ENCODE measurements at regions not wholly inside any gene's neighbourhood (a gene's known extent, or its start where the extent isn't known, plus 50 kb on each side); places are given as distances from the start of the nearest gene placed in this dataset.

DNA sequence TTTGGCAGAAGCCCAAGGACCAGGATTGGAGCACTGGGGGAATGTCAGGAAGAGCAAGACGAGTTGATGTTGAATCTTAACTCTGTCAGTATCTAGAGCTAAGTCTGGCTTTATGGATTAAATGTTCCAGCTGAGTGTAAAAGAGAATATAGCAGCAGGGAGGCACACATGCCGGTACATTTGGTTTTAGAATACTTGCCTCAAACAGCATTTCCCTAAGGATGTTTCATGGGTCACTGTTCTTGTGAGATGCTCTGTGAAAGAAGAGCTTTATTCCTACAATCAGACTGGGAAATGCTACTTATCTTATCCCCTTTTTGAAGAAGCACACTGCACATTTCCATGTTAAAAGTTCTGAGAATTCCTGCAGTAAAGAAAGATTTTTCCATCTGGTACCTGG, 440.3 kb upstream of the B3GALT2 start:
- Histone ChIP-seq H3K4me1 (no peaks in the 10 kb centered on the region), H3K27me3 (no peaks in the 10 kb centered on the region), H3K9me3 (no peaks in the 10 kb centered on the region), H3K4me3 (no peak overlapping the region), H3K27ac (no peak overlapping the region), H3K36me3 (no peaks in the 10 kb centered on the region)
- TF ChIP-seq, protein P1, sequence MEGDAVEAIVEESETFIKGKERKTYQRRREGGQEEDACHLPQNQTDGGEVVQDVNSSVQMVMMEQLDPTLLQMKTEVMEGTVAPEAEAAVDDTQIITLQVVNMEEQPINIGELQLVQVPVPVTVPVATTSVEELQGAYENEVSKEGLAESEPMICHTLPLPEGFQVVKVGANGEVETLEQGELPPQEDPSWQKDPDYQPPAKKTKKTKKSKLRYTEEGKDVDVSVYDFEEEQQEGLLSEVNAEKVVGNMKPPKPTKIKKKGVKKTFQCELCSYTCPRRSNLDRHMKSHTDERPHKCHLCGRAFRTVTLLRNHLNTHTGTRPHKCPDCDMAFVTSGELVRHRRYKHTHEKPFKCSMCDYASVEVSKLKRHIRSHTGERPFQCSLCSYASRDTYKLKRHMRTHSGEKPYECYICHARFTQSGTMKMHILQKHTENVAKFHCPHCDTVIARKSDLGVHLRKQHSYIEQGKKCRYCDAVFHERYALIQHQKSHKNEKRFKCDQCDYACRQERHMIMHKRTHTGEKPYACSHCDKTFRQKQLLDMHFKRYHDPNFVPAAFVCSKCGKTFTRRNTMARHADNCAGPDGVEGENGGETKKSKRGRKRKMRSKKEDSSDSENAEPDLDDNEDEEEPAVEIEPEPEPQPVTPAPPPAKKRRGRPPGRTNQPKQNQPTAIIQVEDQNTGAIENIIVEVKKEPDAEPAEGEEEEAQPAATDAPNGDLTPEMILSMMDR (IDR thresholded peaks at IDR 0.05), result no peak
- TF ChIP-seq POLR2A (IDR thresholded peaks at IDR 0.05) (no peak), EP300 (IDR thresholded peaks at IDR 0.05) (no peak), POLR2AphosphoS5 (IDR thresholded peaks at IDR 0.05) (no peak)
- DNase-seq (ENCODE audit: low spot score in 2 of 2), result no peak
- WGBS, result 83% methylated on average over 2 of the region's 2 CpGs

DNA sequence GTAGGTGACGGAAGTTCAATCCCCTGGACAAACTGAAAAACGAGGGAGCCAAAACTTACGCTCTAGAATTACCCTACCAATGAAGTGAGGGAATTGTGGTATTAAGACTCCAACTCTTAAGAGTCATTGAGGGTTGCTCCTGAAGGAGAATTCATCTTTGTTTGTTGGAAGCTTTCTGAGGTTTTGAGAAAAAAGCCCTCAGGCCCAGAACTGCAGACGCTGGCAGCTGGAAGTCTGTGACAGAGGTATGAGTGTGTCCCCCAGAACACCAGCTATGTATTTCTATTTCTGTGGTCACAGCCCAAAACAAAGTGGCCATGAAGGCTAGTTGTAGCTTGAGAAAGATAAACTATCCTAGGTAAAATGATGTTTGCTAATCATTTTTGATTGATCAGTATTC, 438.8 kb upstream of the B3GALT2 start:
- 55% methylated on average over 4 of the region's 4 CpGs for WGBS
- no peak for TF ChIP-seq POLR2AphosphoS5 (IDR thresholded peaks at IDR 0.05)
- TF ChIP-seq EP300 (IDR thresholded peaks at IDR 0.05), result no peak
- TF ChIP-seq, protein P1 (IDR thresholded peaks at IDR 0.05), result no peak
- TF ChIP-seq POLR2A (IDR thresholded peaks at IDR 0.05), result no peak
- Histone ChIP-seq H3K27me3 (no peaks in the 10 kb centered on the region), H3K36me3 (no peaks in the 10 kb centered on the region), H3K4me1 (no peaks in the 10 kb centered on the region), H3K4me3 (no peak overlapping the region), H3K27ac (no peak overlapping the region), H3K9me3 (no peaks in the 10 kb centered on the region)
- DNase-seq (ENCODE audit: low spot score in 2 of 2), result no peak

DNA sequence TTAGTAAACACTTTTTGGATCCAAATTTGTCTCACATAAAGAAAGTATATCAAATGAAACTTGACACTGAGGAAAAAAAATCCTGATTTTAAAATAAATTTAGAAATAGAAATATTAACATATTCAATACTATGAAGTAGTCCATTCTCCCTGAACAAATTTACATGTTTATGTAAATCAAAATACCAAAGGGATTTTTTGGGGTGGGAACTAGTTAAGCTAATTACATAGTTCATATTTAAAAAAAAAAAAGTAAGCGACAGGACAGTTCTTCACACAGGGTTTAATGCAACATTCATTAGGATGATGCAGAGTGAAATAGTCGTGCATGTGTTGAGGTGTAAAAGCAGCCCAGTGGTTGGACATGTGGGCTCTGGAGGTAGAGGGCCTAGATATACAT, 433.5 kb upstream of the B3GALT2 start:
- no peaks in the 10 kb centered on the region for H3K27me3 ChIP-seq
- H3K4me1 ChIP-seq, result no peaks in the 10 kb centered on the region
- no peaks in the 10 kb centered on the region for H3K9me3 ChIP-seq
- H3K4me3 ChIP-seq, result no peak overlapping the region
- H3K27ac ChIP-seq, result no peak overlapping the region
- H3K36me3 ChIP-seq, result no peaks in the 10 kb centered on the region
- WGBS, result 94% methylated on average over 2 of the region's 2 CpGs
- TF ChIP-seq POLR2A (IDR thresholded peaks at IDR 0.05) (no peak), POLR2AphosphoS5 (IDR thresholded peaks at IDR 0.05) (no peak), EP300 (IDR thresholded peaks at IDR 0.05) (no peak)
- TF ChIP-seq, protein P1 (IDR thresholded peaks at IDR 0.05), result no peak
- DNase-seq (ENCODE audit: low spot score in 2 of 2), result no peak

DNA sequence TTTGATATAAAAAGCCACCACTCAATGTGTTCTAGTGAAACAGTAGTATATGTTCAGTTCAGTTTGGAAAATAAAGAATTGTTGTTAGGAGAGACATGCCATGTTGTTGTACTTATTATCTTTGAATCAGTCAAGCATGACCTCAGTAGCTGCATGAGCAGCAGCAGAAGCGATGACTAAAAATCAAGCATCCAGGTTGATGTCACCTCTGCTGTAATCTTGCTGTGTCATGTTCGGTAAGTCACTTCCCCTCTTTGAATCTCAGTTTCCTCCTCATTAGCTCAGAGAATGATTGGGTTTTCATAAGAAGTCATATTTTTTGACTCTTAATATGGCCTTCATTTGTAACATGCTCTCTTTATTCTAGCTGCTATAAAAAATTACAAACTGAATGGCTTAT, 428.4 kb upstream of the B3GALT2 start:
- Histone ChIP-seq H3K4me3 (no peak overlapping the region), H3K36me3 (no peaks in the 10 kb centered on the region), H3K27ac (no peak overlapping the region), H3K9me3 (no peaks in the 10 kb centered on the region), H3K4me1 (no peaks in the 10 kb centered on the region), H3K27me3 (no peaks in the 10 kb centered on the region)
- no peak for DNase-seq (ENCODE audit: low spot score in 2 of 2)
- WGBS, result 80% methylated on average over 2 of the region's 2 CpGs
- TF ChIP-seq POLR2A (IDR thresholded peaks at IDR 0.05) (no peak), POLR2AphosphoS5 (IDR thresholded peaks at IDR 0.05) (no peak), EP300 (IDR thresholded peaks at IDR 0.05) (no peak)
- TF ChIP-seq, protein P1 (IDR thresholded peaks at IDR 0.05), result no peak

DNA sequence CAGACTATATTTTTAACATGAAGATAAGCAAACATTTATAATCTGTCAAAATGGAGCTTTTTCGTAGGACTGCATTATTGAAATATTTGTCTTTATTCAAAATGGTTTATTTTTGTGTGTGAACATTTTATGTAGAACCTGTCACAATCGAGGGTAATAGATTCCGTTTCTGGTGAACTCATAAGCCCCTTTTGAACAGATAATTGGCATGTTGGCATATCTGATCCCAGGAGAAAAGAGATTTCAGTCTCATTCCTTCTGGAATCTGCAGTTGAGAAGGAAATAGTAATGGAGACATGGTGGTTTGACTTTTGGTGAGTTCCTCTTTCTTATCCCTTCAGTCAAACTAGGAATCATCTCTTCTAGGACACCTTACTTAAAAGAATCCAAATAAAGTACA, 427.9 kb upstream of the B3GALT2 start:
- Histone ChIP-seq H3K36me3 (no peaks in the 10 kb centered on the region), H3K9me3 (no peaks in the 10 kb centered on the region), H3K4me1 (no peaks in the 10 kb centered on the region), H3K27me3 (no peaks in the 10 kb centered on the region), H3K27ac (no peak overlapping the region), H3K4me3 (no peak overlapping the region)
- WGBS, result 81% methylated on average over 3 of the region's 3 CpGs
- TF ChIP-seq EP300 (IDR thresholded peaks at IDR 0.05) (no peak), POLR2A (IDR thresholded peaks at IDR 0.05) (no peak), POLR2AphosphoS5 (IDR thresholded peaks at IDR 0.05) (no peak)
- TF ChIP-seq, protein P1 (IDR thresholded peaks at IDR 0.05), result no peak
- no peak for DNase-seq (ENCODE audit: low spot score in 2 of 2)
